ENCODE measurements at regions not wholly inside any gene's neighbourhood (a gene's known extent, or its start where the extent isn't known, plus 50 kb on each side); places are given as distances from the start of the nearest gene placed in this dataset.

- TF ChIP-seq POLR2A (IDR thresholded peaks at IDR 0.05) (no peak), CTCF (IDR thresholded peaks at IDR 0.05) (no peak)
These were observed 401.5 kb downstream of the TDRD3 start for GRCh38 chr13:60798503-60798902.
